Activated T-helper 17 cell treated with anti-CD3 and anti-CD28 coated beads, Interleukin-2, amount 50 U/mL, for 72 hours (primary cell): ENCODE measurements at regions not wholly inside any gene's neighbourhood (a gene's known extent, or its start where the extent isn't known, plus 50 kb on each side); places are given as distances from the start of the nearest gene placed in this dataset.

Experiments
- ATAC-seq: fragments of 150-1000 bp; cut with Tn5 transposase; replicated peaks from 2 replicates; pipeline ENCODE4 v1.10.0; 2021; ENCODE audit warnings: mild to moderate bottlenecking, moderate library complexity
- H3K27ac Mint-ChIP-seq: one replicate; pipeline ENCODE4 v1.8.0; 2022; ENCODE audit warnings: mixed read lengths
- H3K27me3 Mint-ChIP-seq: one replicate; pipeline ENCODE4 v1.8.0; 2022; ENCODE audit warnings: mixed read lengths
- H3K36me3 Mint-ChIP-seq: one replicate; pipeline ENCODE4 v1.8.0; 2022; ENCODE audit warnings: low read depth, mild to moderate bottlenecking, mixed read lengths
- H3K4me1 Mint-ChIP-seq: one replicate; pipeline ENCODE4 v1.8.0; 2022; ENCODE audit warnings: mixed read lengths
- H3K4me3 Mint-ChIP-seq: one replicate; pipeline ENCODE4 v1.8.0; 2022; ENCODE audit warnings: mild to moderate bottlenecking, mixed read lengths
- H3K9me3 Mint-ChIP-seq: one replicate; pipeline ENCODE4 v1.8.0; 2022; ENCODE audit warnings: mixed read lengths

DNA sequence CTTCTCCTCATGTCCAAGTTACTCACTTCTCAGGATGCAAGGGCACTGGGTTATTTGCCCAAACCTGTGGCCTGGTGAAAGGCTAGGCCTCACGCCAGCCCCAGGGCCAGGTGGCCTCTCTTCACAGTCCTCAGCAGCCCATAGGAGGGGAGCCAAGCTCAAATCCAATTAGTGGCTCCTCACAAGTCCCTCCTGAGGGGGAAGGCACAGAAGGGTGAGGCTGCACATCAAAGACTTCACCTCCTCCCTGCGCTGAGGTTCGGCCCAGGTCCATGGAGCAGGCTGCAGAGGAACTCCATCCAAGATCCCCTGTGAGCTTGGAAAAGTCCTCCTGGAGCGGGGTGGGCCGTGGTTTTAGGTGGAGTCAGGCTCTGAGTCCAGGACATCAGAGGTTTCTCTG lies 320.0 kb downstream of the FOXL1 start:
- Mint-ChIP-seq H3K27ac (no peak overlapping the region), H3K4me1 (no peaks in the 10 kb centered on the region), H3K36me3 (no peaks in the 10 kb centered on the region), H3K27me3 (peaks cover 12% of the 10 kb centered on the region), H3K9me3 (peaks cover 3% of the 10 kb centered on the region), H3K4me3 (no peak overlapping the region)
- ATAC-seq = no peak

GRCh38 chr16:86899151-86899550 lies 320.8 kb downstream of the FOXL1 start:
- Mint-ChIP-seq H3K27me3 (peaks cover 14% of the 10 kb centered on the region), H3K9me3 (peaks cover 3% of the 10 kb centered on the region), H3K36me3 (no peaks in the 10 kb centered on the region), H3K4me1 (no peaks in the 10 kb centered on the region), H3K27ac (no peak overlapping the region), H3K4me3 (no peak overlapping the region)
- ATAC-seq = no peak

GRCh38 chr16:86899757-86900156 lies 321.4 kb downstream of the FOXL1 start:
- Mint-ChIP-seq H3K27me3 (peaks cover 14% of the 10 kb centered on the region), H3K4me1 (no peaks in the 10 kb centered on the region), H3K27ac (no peak overlapping the region)

GRCh38 chr16:86901483-86901882 lies 323.1 kb downstream of the FOXL1 start:
- H3K9me3 Mint-ChIP-seq = peaks cover 3% of the 10 kb centered on the region
- no peak overlapping the region for H3K27ac Mint-ChIP-seq
- H3K36me3 Mint-ChIP-seq = no peaks in the 10 kb centered on the region
- no peaks in the 10 kb centered on the region for H3K4me1 Mint-ChIP-seq
- peaks cover 17% of the 10 kb centered on the region for H3K27me3 Mint-ChIP-seq
- ATAC-seq = no peak
- no peak overlapping the region for H3K4me3 Mint-ChIP-seq

More at GRCh38 chr16:86899757-86900156, 321.4 kb downstream of the FOXL1 start:
- ATAC-seq = no peak
- H3K36me3 Mint-ChIP-seq = no peaks in the 10 kb centered on the region
- peaks cover 3% of the 10 kb centered on the region for H3K9me3 Mint-ChIP-seq
- no peak overlapping the region for H3K4me3 Mint-ChIP-seq

DNA sequence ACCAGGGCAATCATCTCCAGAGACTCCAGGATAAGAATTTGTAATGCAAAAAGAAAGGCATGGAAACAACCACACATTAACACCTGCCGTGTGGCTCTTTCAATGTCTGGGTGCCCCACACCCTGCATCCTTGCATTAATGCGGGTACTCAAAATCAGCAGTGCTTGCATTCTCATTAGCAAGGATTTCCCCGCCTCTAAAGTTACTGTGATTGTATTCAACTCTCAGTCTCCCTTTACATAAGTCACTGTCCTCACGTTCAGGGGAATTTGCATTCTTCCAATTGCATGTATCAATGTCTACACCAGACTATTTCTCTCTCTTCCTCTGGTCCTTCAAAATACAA lies 324.3 kb downstream of the FOXL1 start:
- peaks cover 17% of the 10 kb centered on the region for H3K27me3 Mint-ChIP-seq
- no peak overlapping the region for H3K27ac Mint-ChIP-seq
- H3K36me3 Mint-ChIP-seq = no peaks in the 10 kb centered on the region
- H3K4me3 Mint-ChIP-seq = no peak overlapping the region
- ATAC-seq = no peak
- peaks cover 3% of the 10 kb centered on the region for H3K9me3 Mint-ChIP-seq
- no peaks in the 10 kb centered on the region for H3K4me1 Mint-ChIP-seq

GRCh38 chr16:86903068-86903467 lies 324.7 kb downstream of the FOXL1 start:
- peaks cover 17% of the 10 kb centered on the region for H3K27me3 Mint-ChIP-seq
- no peak overlapping the region for H3K27ac Mint-ChIP-seq
- no peak overlapping the region for H3K4me3 Mint-ChIP-seq
- H3K9me3 Mint-ChIP-seq = peaks cover 3% of the 10 kb centered on the region
- H3K4me1 Mint-ChIP-seq = no peaks in the 10 kb centered on the region
- ATAC-seq = no peak
- H3K36me3 Mint-ChIP-seq = no peaks in the 10 kb centered on the region

DNA sequence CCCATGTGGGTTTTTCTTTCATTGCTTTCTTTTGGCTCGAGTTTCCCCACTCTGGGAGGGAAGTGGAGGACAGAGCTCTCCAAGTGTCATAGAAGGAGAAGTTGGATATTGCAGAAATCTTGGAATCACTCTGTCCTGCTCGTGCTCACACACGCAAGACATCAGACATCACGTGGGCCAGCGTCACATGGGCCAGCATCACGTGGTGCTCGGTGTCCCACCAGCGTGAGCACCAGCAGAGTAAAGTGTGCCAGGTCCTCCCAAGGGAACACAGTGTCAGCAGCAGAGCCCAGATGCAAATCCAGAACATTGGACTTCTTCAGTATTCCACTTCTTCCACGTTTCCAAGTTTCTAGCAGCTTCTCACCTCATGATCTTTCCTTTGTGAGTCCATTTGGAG lies 327.0 kb downstream of the FOXL1 start:
- H3K9me3 Mint-ChIP-seq = peaks cover 3% of the 10 kb centered on the region
- H3K4me1 Mint-ChIP-seq = no peaks in the 10 kb centered on the region
- no peak overlapping the region for H3K27ac Mint-ChIP-seq
- H3K4me3 Mint-ChIP-seq = no peak overlapping the region
- H3K36me3 Mint-ChIP-seq = no peaks in the 10 kb centered on the region
- no peak for ATAC-seq
- peaks cover 17% of the 10 kb centered on the region for H3K27me3 Mint-ChIP-seq

GRCh38 chr16:86906623-86907022 lies 328.3 kb downstream of the FOXL1 start:
- Mint-ChIP-seq H3K27me3 (peaks cover 17% of the 10 kb centered on the region), H3K27ac (no peak overlapping the region), H3K4me3 (no peak overlapping the region), H3K9me3 (no peaks in the 10 kb centered on the region), H3K36me3 (no peaks in the 10 kb centered on the region), H3K4me1 (no peaks in the 10 kb centered on the region)
- ATAC-seq = no peak

DNA sequence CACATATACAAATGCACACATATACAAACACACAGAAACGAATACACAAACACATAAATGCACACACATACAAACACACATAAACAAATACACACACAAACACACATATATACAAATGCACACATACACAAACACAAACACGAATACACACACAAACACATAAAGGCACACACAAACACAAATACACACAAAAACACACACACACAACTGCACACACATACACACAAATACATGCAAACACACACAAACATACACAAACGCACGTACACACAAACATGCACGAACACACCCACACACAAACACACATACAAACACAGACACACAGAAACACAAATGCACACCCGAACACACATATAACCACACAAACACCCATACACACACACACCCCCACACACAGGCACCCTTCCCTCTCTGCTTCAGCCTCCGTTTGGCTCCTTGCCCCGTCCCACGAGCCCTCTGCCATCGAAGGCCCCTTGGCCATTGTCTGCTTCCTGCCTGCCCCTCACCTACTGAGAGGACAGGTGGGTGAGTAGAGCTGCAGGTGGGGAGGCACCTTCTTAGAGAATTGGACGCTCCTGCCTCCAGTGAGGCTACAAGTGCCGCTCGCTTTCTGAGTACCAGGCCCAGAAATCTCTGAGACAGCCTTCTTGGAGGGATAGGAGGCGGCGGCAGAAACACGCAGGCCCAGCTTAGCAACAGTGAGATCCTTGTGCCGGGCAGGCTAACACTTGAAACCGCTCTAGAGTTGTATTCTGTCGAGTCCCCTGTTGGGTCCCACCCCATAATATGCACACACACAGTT lies 331.2 kb downstream of the FOXL1 start:
- Mint-ChIP-seq H3K4me1 (no peaks in the 10 kb centered on the region), H3K27me3 (peaks cover 4% of the 10 kb centered on the region), H3K4me3 (no peak overlapping the region), H3K36me3 (no peaks in the 10 kb centered on the region), H3K9me3 (no peaks in the 10 kb centered on the region), H3K27ac (no peak overlapping the region)
- no peak for ATAC-seq

GRCh38 chr16:86910161-86910769 lies 331.9 kb downstream of the FOXL1 start:
- Mint-ChIP-seq H3K9me3 (no peaks in the 10 kb centered on the region), H3K27ac (no peak overlapping the region), H3K4me3 (no peak overlapping the region), H3K4me1 (no peaks in the 10 kb centered on the region), H3K27me3 (peaks cover 4% of the 10 kb centered on the region), H3K36me3 (no peaks in the 10 kb centered on the region)
- no peak for ATAC-seq

DNA sequence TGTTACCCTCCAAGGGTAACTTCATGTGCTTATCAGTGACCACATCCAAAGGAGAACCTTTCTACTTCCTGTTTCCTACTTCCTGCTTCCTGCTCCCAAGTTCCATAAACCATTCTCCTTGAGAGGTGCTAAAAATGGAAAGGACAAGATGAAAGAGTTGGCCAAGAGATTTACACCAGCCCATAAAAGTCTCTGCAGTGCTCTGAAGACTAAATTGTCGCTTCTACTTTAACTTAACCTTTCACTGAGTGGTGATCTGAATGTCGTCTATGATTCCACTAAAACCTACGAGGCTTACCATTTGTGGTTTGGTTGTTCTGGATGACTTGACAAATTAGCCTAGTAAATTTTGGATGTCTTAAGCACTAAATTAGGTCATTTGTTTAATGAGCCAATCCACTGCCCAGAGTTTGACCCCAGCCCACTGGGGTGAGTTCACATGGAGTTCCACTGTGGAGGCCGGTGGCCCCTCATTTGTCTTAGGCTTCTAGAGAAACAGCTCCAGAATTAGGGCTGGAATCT lies 333.1 kb downstream of the FOXL1 start:
- Mint-ChIP-seq H3K4me3 (no peak overlapping the region), H3K9me3 (no peaks in the 10 kb centered on the region), H3K27me3 (peaks cover 5% of the 10 kb centered on the region), H3K36me3 (no peaks in the 10 kb centered on the region), H3K27ac (no peak overlapping the region), H3K4me1 (no peaks in the 10 kb centered on the region)
- no peak for ATAC-seq

- Mint-ChIP-seq H3K9me3 (no peaks in the 10 kb centered on the region), H3K36me3 (no peaks in the 10 kb centered on the region), H3K27ac (no peak overlapping the region), H3K4me3 (no peak overlapping the region), H3K4me1 (no peaks in the 10 kb centered on the region), H3K27me3 (peaks cover 5% of the 10 kb centered on the region)
- no peak for ATAC-seq
Measured at GRCh38 chr16:86913886-86914285, 335.5 kb downstream of the FOXL1 start.

DNA sequence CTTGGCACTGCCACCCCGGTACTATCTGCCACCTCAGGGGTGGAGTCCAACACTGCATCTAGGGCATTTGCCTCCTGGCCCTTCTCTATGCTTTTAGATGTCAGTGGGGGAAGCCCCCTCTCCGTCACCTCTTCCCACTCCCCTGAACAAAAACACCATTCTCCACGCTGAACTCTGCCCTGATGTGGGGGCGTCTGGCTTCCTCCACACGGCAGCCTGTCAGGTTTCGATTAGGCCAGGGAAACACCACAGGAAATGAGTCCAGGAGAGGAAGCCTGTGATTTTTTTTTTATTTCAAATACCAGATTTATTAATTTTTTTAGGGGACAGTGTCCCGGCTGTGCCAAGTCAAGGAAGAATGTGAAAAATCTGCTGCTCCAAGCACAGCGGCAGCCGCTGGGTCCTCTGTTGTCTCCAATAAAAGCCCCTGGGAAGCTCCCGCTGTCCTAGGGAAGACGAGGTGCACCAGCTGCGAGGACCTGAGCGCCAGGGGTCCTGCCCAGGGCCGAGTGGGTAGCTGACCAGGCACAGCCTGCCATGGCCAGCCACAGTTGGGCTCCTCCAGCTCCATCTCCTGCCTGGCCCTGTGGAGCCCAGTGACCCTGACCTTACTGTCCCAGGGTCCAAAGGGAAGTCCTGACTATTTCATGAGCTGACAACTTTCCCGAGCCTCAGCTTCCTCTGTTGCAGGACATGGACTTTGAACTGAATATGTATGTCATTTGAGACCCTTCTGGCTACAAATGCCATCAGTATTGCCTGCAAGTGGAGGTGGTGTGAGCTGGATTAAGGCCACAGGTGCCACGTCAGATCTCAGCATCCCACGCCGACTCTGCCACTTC lies 336.7 kb downstream of the FOXL1 start:
- Mint-ChIP-seq H3K4me3 (no peak overlapping the region), H3K27me3 (peaks cover 5% of the 10 kb centered on the region), H3K36me3 (no peaks in the 10 kb centered on the region), H3K27ac (no peak overlapping the region), H3K9me3 (no peaks in the 10 kb centered on the region), H3K4me1 (no peaks in the 10 kb centered on the region)
- no peak for ATAC-seq

- Mint-ChIP-seq H3K4me1 (no peaks in the 10 kb centered on the region), H3K27me3 (peaks cover 11% of the 10 kb centered on the region), H3K27ac (no peak overlapping the region), H3K4me3 (no peak overlapping the region), H3K36me3 (no peaks in the 10 kb centered on the region), H3K9me3 (peaks cover 3% of the 10 kb centered on the region)
- ATAC-seq = no peak
Measured at GRCh38 chr16:86917471-86918365, 339.4 kb downstream of the FOXL1 start.
